ENCODE measurements at regions not wholly inside any gene's neighbourhood (a gene's known extent, or its start where the extent isn't known, plus 50 kb on each side); places are given as distances from the start of the nearest gene placed in this dataset.

DNA sequence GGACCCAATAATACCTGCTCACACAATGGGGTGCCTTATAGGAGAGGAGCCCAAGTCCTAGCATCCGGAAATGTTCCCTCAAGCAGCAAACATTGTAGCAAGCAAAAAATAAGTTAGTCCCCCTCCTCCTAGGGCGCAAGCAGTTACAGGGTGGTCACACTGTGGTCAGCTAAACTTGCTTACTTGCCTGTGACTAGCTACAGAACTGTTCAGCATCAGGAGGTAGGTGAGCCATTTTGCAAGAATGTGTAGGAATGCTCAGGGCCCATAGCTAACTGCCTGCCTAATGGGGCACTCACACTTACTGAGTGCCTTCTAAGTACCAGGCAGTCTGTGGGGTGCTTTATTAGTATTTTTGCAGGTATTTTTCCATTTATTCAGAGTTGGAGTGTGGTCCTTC is 154.6 kb upstream of the GRIN2B start:
- Histone ChIP-seq H3K36me3 (ENCODE audit: control insufficient read depth in 5 of 5, insufficient read depth in 5 of 5, low read length in 5 of 5) (no peaks in the 10 kb centered on the region), H3K27me3 (ENCODE audit: control insufficient read depth in 5 of 5, insufficient read depth in 4 of 5, low read length in 5 of 5) (no peaks in the 10 kb centered on the region), H3K4me3 (ENCODE audit: low read depth in 1 of 5, low read length in 5 of 5) (no peak overlapping the region), H3K9me3 (ENCODE audit: control insufficient read depth in 5 of 5, low read length in 5 of 5) (peaks cover 0 to 3% (median 0%) of the 10 kb centered on the region in 5 donors), H3K4me1 (ENCODE audit: control insufficient read depth in 5 of 5, insufficient read depth in 5 of 5, low read length in 5 of 5) (peaks cover 0 to 30% (median 17%) of the 10 kb centered on the region in 5 donors), H3K27ac (ENCODE audit: low read depth, low read length) (no peak overlapping the region), H3K9ac (ENCODE audit: low read length in 5 of 5) (no peak overlapping the region)

DNA sequence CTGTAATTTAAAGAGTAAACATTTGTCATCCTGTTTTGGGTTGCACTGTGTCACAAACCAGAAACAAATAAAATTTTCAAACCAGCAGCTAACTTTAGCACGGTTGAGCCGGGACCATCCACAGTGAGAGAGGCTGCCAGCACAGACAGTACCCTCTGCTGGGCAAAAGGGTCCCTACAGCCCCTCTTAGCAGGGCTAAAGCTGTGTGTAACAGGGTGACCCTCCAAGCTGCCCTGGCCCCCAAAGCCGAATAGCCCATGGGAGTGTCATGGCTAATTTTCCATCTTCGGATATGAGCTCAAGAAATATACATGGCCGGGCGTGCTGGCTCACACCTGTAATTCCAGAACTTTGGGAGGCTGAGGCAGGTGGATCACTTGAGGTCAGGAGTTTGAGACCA is 157.1 kb upstream of the GRIN2B start:
- Histone ChIP-seq H3K36me3 (ENCODE audit: control insufficient read depth in 5 of 5, insufficient read depth in 5 of 5, low read length in 5 of 5) (no peaks in the 10 kb centered on the region), H3K4me1 (ENCODE audit: control insufficient read depth in 5 of 5, insufficient read depth in 5 of 5, low read length in 5 of 5) (peaks cover 0 to 32% (median 17%) of the 10 kb centered on the region in 5 donors), H3K4me3 (ENCODE audit: low read depth in 1 of 5, low read length in 5 of 5) (no peak overlapping the region), H3K27ac (ENCODE audit: low read depth, low read length) (no peak overlapping the region), H3K9ac (ENCODE audit: low read length in 5 of 5) (no peak overlapping the region), H3K9me3 (ENCODE audit: control insufficient read depth in 5 of 5, low read length in 5 of 5) (no peaks in the 10 kb centered on the region), H3K27me3 (ENCODE audit: control insufficient read depth in 5 of 5, insufficient read depth in 4 of 5, low read length in 5 of 5) (no peaks in the 10 kb centered on the region)

- Histone ChIP-seq H3K27me3 (ENCODE audit: control insufficient read depth in 5 of 5, insufficient read depth in 4 of 5, low read length in 5 of 5) (no peaks in the 10 kb centered on the region), H3K9ac (ENCODE audit: low read length in 5 of 5) (no peak overlapping the region), H3K36me3 (ENCODE audit: control insufficient read depth in 5 of 5, insufficient read depth in 5 of 5, low read length in 5 of 5) (no peaks in the 10 kb centered on the region), H3K9me3 (ENCODE audit: control insufficient read depth in 5 of 5, low read length in 5 of 5) (no peaks in the 10 kb centered on the region), H3K4me1 (ENCODE audit: control insufficient read depth in 5 of 5, insufficient read depth in 5 of 5, low read length in 5 of 5) (peaks cover 0 to 1% (median 0%) of the 10 kb centered on the region in 5 donors), H3K27ac (ENCODE audit: low read depth, low read length) (no peak overlapping the region), H3K4me3 (ENCODE audit: low read depth in 1 of 5, low read length in 5 of 5) (no peak overlapping the region)
Measured at GRCh38 chr12:14148489-14149270, 167.3 kb upstream of the GRIN2B start.

- H3K27me3 ChIP-seq (ENCODE audit: control insufficient read depth in 5 of 5, insufficient read depth in 4 of 5, low read length in 5 of 5), result no peaks in the 10 kb centered on the region
- H3K4me1 ChIP-seq (ENCODE audit: control insufficient read depth in 5 of 5, insufficient read depth in 5 of 5, low read length in 5 of 5), result peaks cover 0 to 19% (median 3%) of the 10 kb centered on the region in 5 donors
- no peak overlapping the region for H3K9ac ChIP-seq (ENCODE audit: low read length in 5 of 5)
- H3K9me3 ChIP-seq (ENCODE audit: control insufficient read depth in 5 of 5, low read length in 5 of 5), result no peaks in the 10 kb centered on the region
- no peak overlapping the region for H3K4me3 ChIP-seq (ENCODE audit: low read depth in 1 of 5, low read length in 5 of 5)
- H3K36me3 ChIP-seq (ENCODE audit: control insufficient read depth in 5 of 5, insufficient read depth in 5 of 5, low read length in 5 of 5), result no peaks in the 10 kb centered on the region
- peak overlapping the region; percentile 73 for H3K27ac ChIP-seq (ENCODE audit: low read depth, low read length)
Measured at GRCh38 chr12:14153803-14154202, 172.4 kb upstream of the GRIN2B start.

- Histone ChIP-seq H3K27ac (ENCODE audit: low read depth, low read length) (no peak overlapping the region), H3K36me3 (ENCODE audit: control insufficient read depth in 5 of 5, insufficient read depth in 5 of 5, low read length in 5 of 5) (no peaks in the 10 kb centered on the region), H3K4me1 (ENCODE audit: control insufficient read depth in 5 of 5, insufficient read depth in 5 of 5, low read length in 5 of 5) (peaks cover 0 to 24% (median 3%) of the 10 kb centered on the region in 5 donors)
Measured at GRCh38 chr12:14156606-14157005, 175.2 kb upstream of the GRIN2B start.

GRCh38 chr12:14157088-14157747 is 175.8 kb upstream of the GRIN2B start:
- no peak overlapping the region for H3K27ac ChIP-seq (ENCODE audit: low read depth, low read length)
- no peak overlapping the region for H3K9ac ChIP-seq (ENCODE audit: low read length in 5 of 5)
- H3K36me3 ChIP-seq (ENCODE audit: control insufficient read depth in 5 of 5, insufficient read depth in 5 of 5, low read length in 5 of 5), result no peaks in the 10 kb centered on the region
- peaks cover 0 to 24% (median 3%) of the 10 kb centered on the region in 5 donors for H3K4me1 ChIP-seq (ENCODE audit: control insufficient read depth in 5 of 5, insufficient read depth in 5 of 5, low read length in 5 of 5)
- no peak overlapping the region for H3K4me3 ChIP-seq (ENCODE audit: low read depth in 1 of 5, low read length in 5 of 5)
- no peaks in the 10 kb centered on the region for H3K9me3 ChIP-seq (ENCODE audit: control insufficient read depth in 5 of 5, low read length in 5 of 5)
- no peaks in the 10 kb centered on the region for H3K27me3 ChIP-seq (ENCODE audit: control insufficient read depth in 5 of 5, insufficient read depth in 4 of 5, low read length in 5 of 5)

More at GRCh38 chr12:14156606-14157005, 175.2 kb upstream of the GRIN2B start:
- no peak overlapping the region for H3K4me3 ChIP-seq (ENCODE audit: low read depth in 1 of 5, low read length in 5 of 5)
- no peaks in the 10 kb centered on the region for H3K9me3 ChIP-seq (ENCODE audit: control insufficient read depth in 5 of 5, low read length in 5 of 5)
- H3K9ac ChIP-seq (ENCODE audit: low read length in 5 of 5), result no peak overlapping the region
- no peaks in the 10 kb centered on the region for H3K27me3 ChIP-seq (ENCODE audit: control insufficient read depth in 5 of 5, insufficient read depth in 4 of 5, low read length in 5 of 5)

- H3K4me1 ChIP-seq (ENCODE audit: control insufficient read depth in 5 of 5, insufficient read depth in 5 of 5, low read length in 5 of 5), result peaks cover 0 to 13% (median 0%) of the 10 kb centered on the region in 5 donors
- H3K27ac ChIP-seq (ENCODE audit: low read depth, low read length), result no peak overlapping the region
- no peak overlapping the region for H3K4me3 ChIP-seq (ENCODE audit: low read depth in 1 of 5, low read length in 5 of 5)
- H3K9me3 ChIP-seq (ENCODE audit: control insufficient read depth in 5 of 5, low read length in 5 of 5), result no peaks in the 10 kb centered on the region
- no peaks in the 10 kb centered on the region for H3K36me3 ChIP-seq (ENCODE audit: control insufficient read depth in 5 of 5, insufficient read depth in 5 of 5, low read length in 5 of 5)
- H3K27me3 ChIP-seq (ENCODE audit: control insufficient read depth in 5 of 5, insufficient read depth in 4 of 5, low read length in 5 of 5), result no peaks in the 10 kb centered on the region
- no peak overlapping the region for H3K9ac ChIP-seq (ENCODE audit: low read length in 5 of 5)
Measured at GRCh38 chr12:14164266-14164665, 182.9 kb upstream of the GRIN2B start.

DNA sequence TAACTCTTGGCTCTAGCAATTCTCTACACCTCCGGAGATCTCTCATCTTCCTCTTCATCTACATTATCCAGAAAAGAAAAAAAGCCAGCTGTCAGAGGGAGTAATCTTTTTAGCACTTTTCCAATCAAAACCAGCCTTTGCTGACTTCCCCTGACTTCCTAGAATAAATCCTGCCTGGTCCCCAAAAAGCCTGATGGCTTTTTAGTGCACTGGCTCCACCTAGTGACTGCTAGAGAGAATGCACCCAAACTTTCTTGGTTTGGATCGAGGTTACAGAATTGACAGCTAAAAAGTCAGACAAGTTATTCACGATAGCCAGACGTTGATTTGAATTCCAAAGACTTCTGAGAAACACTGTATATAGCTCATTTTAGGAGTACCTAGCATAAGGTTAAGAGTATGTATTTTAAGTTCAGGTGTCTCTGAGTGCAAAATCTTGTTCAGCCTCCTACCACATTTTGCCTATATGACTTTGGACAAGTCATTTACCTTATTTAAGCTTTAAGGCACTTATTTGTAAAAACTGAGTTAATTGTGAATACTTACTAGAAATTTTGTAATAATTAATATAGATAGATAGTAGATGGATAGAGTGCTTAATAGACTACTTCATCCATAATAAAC is 185.7 kb upstream of the GRIN2B start:
- H3K27me3 ChIP-seq (ENCODE audit: control insufficient read depth in 5 of 5, insufficient read depth in 4 of 5, low read length in 5 of 5), result no peaks in the 10 kb centered on the region
- no peaks in the 10 kb centered on the region for H3K36me3 ChIP-seq (ENCODE audit: control insufficient read depth in 5 of 5, insufficient read depth in 5 of 5, low read length in 5 of 5)
- H3K9ac ChIP-seq (ENCODE audit: low read length in 5 of 5), result no peak overlapping the region
- no peaks in the 10 kb centered on the region for H3K9me3 ChIP-seq (ENCODE audit: control insufficient read depth in 5 of 5, low read length in 5 of 5)
- H3K4me1 ChIP-seq (ENCODE audit: control insufficient read depth in 5 of 5, insufficient read depth in 5 of 5, low read length in 5 of 5), result peaks cover 0 to 12% (median 0%) of the 10 kb centered on the region in 5 donors
- H3K4me3 ChIP-seq (ENCODE audit: low read depth in 1 of 5, low read length in 5 of 5), result no peak overlapping the region
- H3K27ac ChIP-seq (ENCODE audit: low read depth, low read length), result no peak overlapping the region

- no peaks in the 10 kb centered on the region for H3K9me3 ChIP-seq (ENCODE audit: control insufficient read depth in 5 of 5, low read length in 5 of 5)
Measured at GRCh38 chr12:14169281-14169680, 187.9 kb upstream of the GRIN2B start.

GRCh38 chr12:14171106-14171505 is 189.7 kb upstream of the GRIN2B start:
- peaks cover 0 to 7% (median 0%) of the 10 kb centered on the region in 5 donors for H3K4me1 ChIP-seq (ENCODE audit: control insufficient read depth in 5 of 5, insufficient read depth in 5 of 5, low read length in 5 of 5)
- H3K9ac ChIP-seq (ENCODE audit: low read length in 5 of 5), result no peak overlapping the region
- no peaks in the 10 kb centered on the region for H3K36me3 ChIP-seq (ENCODE audit: control insufficient read depth in 5 of 5, insufficient read depth in 5 of 5, low read length in 5 of 5)
- H3K9me3 ChIP-seq (ENCODE audit: control insufficient read depth in 5 of 5, low read length in 5 of 5), result no peaks in the 10 kb centered on the region
- no peak overlapping the region for H3K4me3 ChIP-seq (ENCODE audit: low read depth in 1 of 5, low read length in 5 of 5)
- no peak overlapping the region for H3K27ac ChIP-seq (ENCODE audit: low read depth, low read length)
- peaks cover 0 to 8% (median 0%) of the 10 kb centered on the region in 5 donors for H3K27me3 ChIP-seq (ENCODE audit: control insufficient read depth in 5 of 5, insufficient read depth in 4 of 5, low read length in 5 of 5)

More at GRCh38 chr12:14169281-14169680, 187.9 kb upstream of the GRIN2B start:
- H3K4me3 ChIP-seq (ENCODE audit: low read depth in 1 of 5, low read length in 5 of 5), result no peak overlapping the region
- no peaks in the 10 kb centered on the region for H3K36me3 ChIP-seq (ENCODE audit: control insufficient read depth in 5 of 5, insufficient read depth in 5 of 5, low read length in 5 of 5)
- H3K27me3 ChIP-seq (ENCODE audit: control insufficient read depth in 5 of 5, insufficient read depth in 4 of 5, low read length in 5 of 5), result peaks cover 0 to 3% (median 0%) of the 10 kb centered on the region in 5 donors
- H3K27ac ChIP-seq (ENCODE audit: low read depth, low read length), result no peak overlapping the region
- no peak overlapping the region for H3K9ac ChIP-seq (ENCODE audit: low read length in 5 of 5)
- H3K4me1 ChIP-seq (ENCODE audit: control insufficient read depth in 5 of 5, insufficient read depth in 5 of 5, low read length in 5 of 5), result peaks cover 0 to 12% (median 0%) of the 10 kb centered on the region in 5 donors
